OCI-LY3 (cell line): ENCODE measurements at regions not wholly inside any gene's neighbourhood (a gene's known extent, or its start where the extent isn't known, plus 50 kb on each side); places are given as distances from the start of the nearest gene placed in this dataset.
"Not testable (repeated sequence)": the region's sequence is repeated elsewhere in the genome, so short reads cannot be mapped to it uniquely, and the experiment has no call there.

Source experiments
- H2AFZ ChIP-seq: fragments of 200-600, 300-600 bp; shearing (Covaris generic); 2 replicates; pipeline ENCODE4 v1.6.0; 2014; ENCODE audit warnings: antibody characterized with exemption, low read depth, low read length
- H3K27ac ChIP-seq: fragments of 200-600, 300-600 bp; sonication (generic); 2 replicates; pipeline ENCODE4 v1.5.1; 2014; ENCODE audit warnings: mild to moderate bottlenecking, low read length, moderate library complexity, mixed read lengths
- H3K27me3 ChIP-seq: fragments of 200-600, 300-600 bp; sonication (generic); 2 replicates; pipeline ENCODE4 v1.6.1; 2014; ENCODE audit warnings: low read depth, low read length, mixed read lengths
- H3K36me3 ChIP-seq: fragments of 200-600, 300-600 bp; sonication (generic); replicated peaks from 2 replicates; pipeline ENCODE3; 2014; ENCODE audit warnings: low read depth, low read length, mixed read lengths
- H3K4me1 ChIP-seq: fragments of 300-600, 200-600 bp; sonication (generic); 2 replicates; pipeline ENCODE4 v1.6.1; 2014; ENCODE audit warnings: low read length, mixed read lengths
- H3K4me2 ChIP-seq: fragments of 200-600, 300-600 bp; sonication (generic); 2 replicates; pipeline ENCODE4 v1.6.1; 2014; ENCODE audit warnings: low read length, mixed read lengths
- H3K4me3 ChIP-seq: fragments of 300-600, 200-600 bp; sonication (generic); 2 replicates; pipeline ENCODE4 v1.5.1; 2014; ENCODE audit warnings: antibody characterized with exemption, mild to moderate bottlenecking, low read length, moderate library complexity
- H3K79me2 ChIP-seq: fragments of 300-600, 200-600 bp; shearing (Covaris generic); 2 replicates; pipeline ENCODE4 v1.6.1; 2014; ENCODE audit warnings: mild to moderate bottlenecking, low read length, mixed read lengths
- H3K9ac ChIP-seq: fragments of 300-600, 200-600 bp; shearing (Covaris generic); 2 replicates; pipeline ENCODE4 v1.6.0; 2014; ENCODE audit warnings: mild to moderate bottlenecking, low read length, moderate library complexity
- H3K9me3 ChIP-seq: fragments of 200-600, 300-600 bp; shearing (Covaris generic); 2 replicates; pipeline ENCODE4 v1.6.1; 2014; ENCODE audit warnings: low read length, mixed read lengths; ENCODE audit not compliant: insufficient read depth
- H4K20me1 ChIP-seq: fragments of 200-600, 300-600 bp; sonication (generic); 2 replicates; pipeline ENCODE4 v1.6.1; 2016; ENCODE audit warnings: low read length, mixed read lengths; ENCODE audit not compliant: insufficient read depth
- EZH2phosphoT487 ChIP-seq: fragments of 200-600 bp; shearing (Covaris generic); IDR thresholded peaks from 2 replicates; pipeline ENCODE4 v1.6.1; 2018; ENCODE audit warnings: antibody characterized with exemption, mixed run types, low read depth
- TF ChIP-seq, protein P1 (sequence below): fragments of 200-600, 300-600 bp; sonication (generic); IDR thresholded peaks from 2 replicates; pipeline ENCODE4 v1.5.1; 2014; ENCODE audit warnings: antibody characterized with exemption, low read length, low read depth

DNA sequence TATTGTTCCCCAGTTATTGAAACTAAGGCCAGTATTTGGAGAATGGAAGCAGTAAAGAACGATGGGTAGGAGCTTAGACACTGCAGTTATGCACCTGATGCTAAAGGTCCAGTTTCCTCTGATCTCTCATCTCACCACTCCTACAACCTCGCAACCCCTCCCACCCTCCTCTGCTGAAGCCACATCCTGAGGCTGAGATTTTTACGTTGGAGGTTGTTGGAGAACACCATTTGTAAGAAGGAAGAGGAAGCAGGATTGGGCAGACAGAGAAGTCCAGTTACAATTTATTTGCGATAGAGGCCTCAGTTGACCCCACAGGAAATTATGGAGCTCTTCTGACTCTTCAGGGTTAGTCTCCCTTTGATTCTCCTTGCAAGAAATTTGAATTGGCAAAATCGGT is 54.3 kb upstream of the NDUFV2 start:
- H3K27ac ChIP-seq: peak overlapping the region; percentile 99
- TF ChIP-seq EZH2phosphoT487: no peak
- TF ChIP-seq, protein P1, sequence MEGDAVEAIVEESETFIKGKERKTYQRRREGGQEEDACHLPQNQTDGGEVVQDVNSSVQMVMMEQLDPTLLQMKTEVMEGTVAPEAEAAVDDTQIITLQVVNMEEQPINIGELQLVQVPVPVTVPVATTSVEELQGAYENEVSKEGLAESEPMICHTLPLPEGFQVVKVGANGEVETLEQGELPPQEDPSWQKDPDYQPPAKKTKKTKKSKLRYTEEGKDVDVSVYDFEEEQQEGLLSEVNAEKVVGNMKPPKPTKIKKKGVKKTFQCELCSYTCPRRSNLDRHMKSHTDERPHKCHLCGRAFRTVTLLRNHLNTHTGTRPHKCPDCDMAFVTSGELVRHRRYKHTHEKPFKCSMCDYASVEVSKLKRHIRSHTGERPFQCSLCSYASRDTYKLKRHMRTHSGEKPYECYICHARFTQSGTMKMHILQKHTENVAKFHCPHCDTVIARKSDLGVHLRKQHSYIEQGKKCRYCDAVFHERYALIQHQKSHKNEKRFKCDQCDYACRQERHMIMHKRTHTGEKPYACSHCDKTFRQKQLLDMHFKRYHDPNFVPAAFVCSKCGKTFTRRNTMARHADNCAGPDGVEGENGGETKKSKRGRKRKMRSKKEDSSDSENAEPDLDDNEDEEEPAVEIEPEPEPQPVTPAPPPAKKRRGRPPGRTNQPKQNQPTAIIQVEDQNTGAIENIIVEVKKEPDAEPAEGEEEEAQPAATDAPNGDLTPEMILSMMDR: no peak
- no peaks in the 10 kb centered on the region for H3K27me3 ChIP-seq
- H3K4me1 ChIP-seq: peaks cover 24% of the 10 kb centered on the region
- H3K9me3 ChIP-seq: peaks cover 51% of the 10 kb centered on the region
- H4K20me1 ChIP-seq: no peaks in the 10 kb centered on the region
- H3K79me2 ChIP-seq: no peaks in the 10 kb centered on the region
- peak overlapping the region; percentile 60; the same call in 1 of the 2 replicates for H3K9ac ChIP-seq
- peak overlapping the region; percentile 47 for H3K4me2 ChIP-seq
- 0 out of 2 replicates have a peak overlapping the region, but pooled peaks have one; percentile 5 for H2AFZ ChIP-seq
- peak overlapping the region; percentile 25; the same call in 1 of the 2 replicates for H3K4me3 ChIP-seq
- H3K36me3 ChIP-seq: peaks cover 41% of the 10 kb centered on the region

DNA sequence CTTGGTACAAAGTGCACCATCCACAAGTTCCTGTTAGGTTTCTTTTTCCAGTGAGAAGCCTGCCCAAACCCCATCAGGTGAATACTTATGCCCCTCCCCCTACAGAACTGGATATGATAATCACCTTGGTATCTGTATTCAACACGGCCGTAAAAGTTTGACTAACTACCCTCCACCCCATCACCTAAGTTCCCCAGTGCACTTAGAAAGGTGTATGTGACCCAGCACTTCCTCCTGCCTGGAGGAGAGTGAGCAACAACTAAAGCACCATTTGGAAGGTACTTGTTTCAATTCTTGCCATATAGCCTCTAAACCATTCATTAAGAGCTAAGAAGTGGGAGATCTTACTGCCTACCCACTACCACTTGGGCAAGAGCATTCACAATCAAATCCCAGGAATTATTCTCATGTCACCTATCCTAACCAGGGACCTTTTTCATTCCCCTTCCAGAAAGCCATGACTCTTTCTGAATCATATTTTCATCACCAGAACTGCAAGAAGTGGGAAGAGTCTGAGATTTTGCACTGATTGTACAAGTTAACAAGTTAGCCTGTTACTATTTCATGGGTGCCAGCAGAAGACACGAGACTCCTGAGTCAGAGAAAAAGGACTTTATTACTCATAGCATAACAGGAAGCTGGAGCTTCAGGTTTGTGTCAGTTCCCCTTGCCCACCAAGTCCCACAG is 53.5 kb upstream of the NDUFV2 start:
- no peak overlapping the region for H2AFZ ChIP-seq
- no peaks in the 10 kb centered on the region for H3K79me2 ChIP-seq
- H4K20me1 ChIP-seq: no peaks in the 10 kb centered on the region
- H3K27ac ChIP-seq: peak overlapping the region; percentile 99
- TF ChIP-seq, protein P1: no peak
- no peak for TF ChIP-seq EZH2phosphoT487
- H3K36me3 ChIP-seq: peaks cover 48% of the 10 kb centered on the region
- peak overlapping the region; percentile 25 for H3K4me3 ChIP-seq
- H3K4me2 ChIP-seq: peak overlapping the region; percentile 47
- peak overlapping the region; percentile 60; the same call in 1 of the 2 replicates for H3K9ac ChIP-seq
- peaks cover 30% of the 10 kb centered on the region for H3K4me1 ChIP-seq
- H3K27me3 ChIP-seq: no peaks in the 10 kb centered on the region
- peaks cover 56% of the 10 kb centered on the region for H3K9me3 ChIP-seq

DNA sequence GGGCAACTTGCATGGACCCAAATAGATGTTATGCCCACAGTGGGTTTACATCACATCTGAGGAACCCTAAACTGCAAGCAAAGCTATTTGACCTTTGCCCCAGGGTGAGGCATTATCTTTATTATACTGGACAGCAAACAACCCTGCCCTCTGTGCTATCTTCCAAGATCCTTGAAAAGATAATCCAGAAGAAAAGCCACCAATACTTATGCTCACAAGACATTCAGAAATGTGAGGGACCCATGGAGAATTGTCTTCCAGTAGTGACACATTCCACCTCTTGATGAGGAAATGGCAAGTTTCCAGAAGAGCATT is 53.0 kb upstream of the NDUFV2 start:
- Histone ChIP-seq H3K27me3 (no peaks in the 10 kb centered on the region), H3K4me1 (peaks cover 35% of the 10 kb centered on the region), H3K36me3 (peaks cover 50% of the 10 kb centered on the region), H3K27ac (peak overlapping the region; percentile 99), H4K20me1 (no peaks in the 10 kb centered on the region), H3K4me2 (no peak overlapping the region), H3K79me2 (no peaks in the 10 kb centered on the region), H3K9me3 (peaks cover 54% of the 10 kb centered on the region), H3K4me3 (no peak overlapping the region), H2AFZ (no peak overlapping the region), H3K9ac (no peak overlapping the region)
- TF ChIP-seq EZH2phosphoT487: no peak
- TF ChIP-seq, protein P1: no peak

DNA sequence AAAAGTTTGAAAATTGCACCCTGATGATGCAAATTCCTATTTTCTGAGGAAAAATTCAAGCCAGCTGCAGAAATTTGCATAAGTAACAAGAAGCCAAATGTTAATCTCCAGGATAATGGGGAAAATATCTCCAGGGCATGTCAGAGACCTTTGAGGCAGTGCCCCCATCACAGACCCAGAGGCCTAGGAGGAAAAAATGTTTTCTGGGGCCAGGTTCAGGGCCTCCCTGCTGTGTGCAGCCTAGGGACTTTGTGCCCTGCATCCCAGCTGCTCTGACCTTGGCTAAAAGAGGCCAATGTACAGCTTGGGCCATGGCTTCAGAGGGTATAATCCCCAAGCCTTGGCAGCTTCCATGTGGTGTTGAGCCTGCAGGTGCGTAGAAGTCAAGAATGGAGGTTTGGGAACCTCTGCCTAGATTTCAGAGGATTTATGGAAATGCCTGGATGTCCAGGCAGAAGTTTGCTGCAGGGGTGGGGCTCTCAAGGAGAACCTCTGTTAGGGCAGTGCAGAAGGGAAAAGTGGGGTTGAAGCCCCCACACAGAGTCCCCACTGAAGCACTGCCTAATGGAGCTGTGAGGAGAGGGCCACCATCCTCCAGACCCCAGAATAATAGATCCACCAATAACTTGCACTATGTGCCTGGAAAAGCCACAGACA is 51.7 kb upstream of the NDUFV2 start:
- not testable (repeated sequence) for H3K27me3 ChIP-seq, H3K4me3 ChIP-seq, H3K79me2 ChIP-seq, H3K27ac ChIP-seq, H4K20me1 ChIP-seq, H3K9ac ChIP-seq, H2AFZ ChIP-seq, H3K4me2 ChIP-seq
- Histone ChIP-seq H3K36me3 (peaks cover 50% of the 10 kb centered on the region), H3K9me3 (peaks cover 54% of the 10 kb centered on the region), H3K4me1 (peaks cover 48% of the 10 kb centered on the region)
